ENCODE measurements at regions not wholly inside any gene's neighbourhood (a gene's known extent, or its start where the extent isn't known, plus 50 kb on each side); places are given as distances from the start of the nearest gene placed in this dataset.

DNA sequence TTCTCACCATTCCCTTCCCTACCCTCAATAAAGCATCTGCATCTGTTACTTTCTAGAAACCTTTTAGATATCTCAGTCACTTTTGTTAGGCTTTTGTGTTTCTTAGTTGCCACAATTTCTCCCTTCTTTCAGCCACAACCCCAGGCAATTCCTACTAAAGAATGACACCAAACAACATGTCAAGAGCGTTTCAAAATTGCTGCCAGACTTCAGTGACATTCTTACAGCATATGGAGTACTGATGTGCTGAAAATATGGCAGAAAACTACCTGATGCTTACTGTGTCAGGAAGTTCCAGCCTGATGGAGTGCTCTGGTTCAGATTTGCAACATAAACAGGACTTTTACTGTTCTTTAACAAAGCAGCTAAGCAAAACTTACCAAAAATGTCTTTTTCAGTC, 957.7 kb upstream of the POU3F3 start:
- TF ChIP-seq ZFX (IDR thresholded peaks at IDR 0.05; ENCODE audit: borderline replicate concordance): no peak
- TF ChIP-seq, protein P1, sequence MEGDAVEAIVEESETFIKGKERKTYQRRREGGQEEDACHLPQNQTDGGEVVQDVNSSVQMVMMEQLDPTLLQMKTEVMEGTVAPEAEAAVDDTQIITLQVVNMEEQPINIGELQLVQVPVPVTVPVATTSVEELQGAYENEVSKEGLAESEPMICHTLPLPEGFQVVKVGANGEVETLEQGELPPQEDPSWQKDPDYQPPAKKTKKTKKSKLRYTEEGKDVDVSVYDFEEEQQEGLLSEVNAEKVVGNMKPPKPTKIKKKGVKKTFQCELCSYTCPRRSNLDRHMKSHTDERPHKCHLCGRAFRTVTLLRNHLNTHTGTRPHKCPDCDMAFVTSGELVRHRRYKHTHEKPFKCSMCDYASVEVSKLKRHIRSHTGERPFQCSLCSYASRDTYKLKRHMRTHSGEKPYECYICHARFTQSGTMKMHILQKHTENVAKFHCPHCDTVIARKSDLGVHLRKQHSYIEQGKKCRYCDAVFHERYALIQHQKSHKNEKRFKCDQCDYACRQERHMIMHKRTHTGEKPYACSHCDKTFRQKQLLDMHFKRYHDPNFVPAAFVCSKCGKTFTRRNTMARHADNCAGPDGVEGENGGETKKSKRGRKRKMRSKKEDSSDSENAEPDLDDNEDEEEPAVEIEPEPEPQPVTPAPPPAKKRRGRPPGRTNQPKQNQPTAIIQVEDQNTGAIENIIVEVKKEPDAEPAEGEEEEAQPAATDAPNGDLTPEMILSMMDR (IDR thresholded peaks at IDR 0.05): no peak

Data from 22Rv1 (cell line).